Liver (tissue), 7 donors: ENCODE measurements at regions not wholly inside any gene's neighbourhood (a gene's known extent, or its start where the extent isn't known, plus 50 kb on each side); places are given as distances from the start of the nearest gene placed in this dataset.

Source experiments
- DNase-seq: peaks from one replicate; pipeline ENCODE4 v3.0.0-alpha.2; 2017; ENCODE audit warnings: low spot score
- H3K27ac ChIP-seq, 2 donors: one replicate each; pipeline ENCODE4 v1.7.0; 2013; ENCODE audit warnings: inconsistent platforms in 2 of 2, low read length in 2 of 2, control low read depth in 1 of 2, low read depth in 1 of 2, mild to moderate bottlenecking in 1 of 2
- H3K27me3 ChIP-seq, 4 donors: one replicate each; pipeline versions ENCODE4 v1.6.1 to v1.7.0; 2013; ENCODE audit warnings: low read length in 3 of 4, inconsistent platforms in 1 of 4, mild to moderate bottlenecking in 1 of 4, moderate library complexity in 1 of 4; ENCODE audit not compliant: control insufficient read depth in 4 of 4, insufficient read depth in 4 of 4
- H3K36me3 ChIP-seq, 4 donors: one replicate each; pipeline versions ENCODE4 v1.6.1 to v1.7.0; 2013; ENCODE audit warnings: low read length in 3 of 4, mild to moderate bottlenecking in 3 of 4, low read depth in 1 of 4, moderate library complexity in 1 of 4; ENCODE audit not compliant: control insufficient read depth in 4 of 4, insufficient read depth in 3 of 4
- H3K4me1 ChIP-seq, 4 donors: one replicate each; pipeline versions ENCODE4 v1.6.1 to v1.7.0; 2013; ENCODE audit warnings: low read length in 3 of 4, mild to moderate bottlenecking in 3 of 4, moderate library complexity in 1 of 4; ENCODE audit not compliant: control insufficient read depth in 4 of 4, insufficient read depth in 4 of 4
- H3K4me3 ChIP-seq, 3 donors: one replicate each; pipeline versions ENCODE4 v1.6.1 to v1.7.0; 2013; ENCODE audit warnings: low read length in 3 of 3, control low read depth in 1 of 3, low read depth in 1 of 3, mild to moderate bottlenecking in 1 of 3
- H3K9ac ChIP-seq, 2 donors: one replicate each; pipeline ENCODE4 v1.7.0; 2013; ENCODE audit warnings: low read length in 2 of 2, mild to moderate bottlenecking in 2 of 2, moderate library complexity in 2 of 2, control low read depth in 1 of 2, low read depth in 1 of 2
- H3K9me3 ChIP-seq, 4 donors: one replicate each; pipeline versions ENCODE4 v1.6.1 to v1.7.0; 2013; ENCODE audit warnings: low read length in 3 of 4; ENCODE audit not compliant: control insufficient read depth in 4 of 4
- EGR1 ChIP-seq, 2 donors: IDR thresholded peaks; 2 replicates each; pipeline ENCODE4 v1.6.1; 2016 to 2018; ENCODE audit warnings: antibody characterized with exemption in 2 of 2, low read depth in 2 of 2
- FOXA1 ChIP-seq: IDR thresholded peaks from 2 replicates; pipeline ENCODE4 v1.6.1; 2016; ENCODE audit warnings: antibody characterized with exemption
- FOXA2 ChIP-seq: IDR thresholded peaks from 2 replicates; pipeline ENCODE4 v1.6.1; 2016; ENCODE audit warnings: antibody characterized with exemption
- GABPA ChIP-seq, 2 donors: IDR thresholded peaks in 1 of 2; conservative IDR thresholded peaks in 1 of 2; 2 replicates each; pipeline ENCODE4 v1.6.1; 2016; ENCODE audit warnings: antibody characterized with exemption in 2 of 2, mild to moderate bottlenecking in 1 of 2, moderate library complexity in 1 of 2
- HNF4A ChIP-seq, 2 donors: conservative IDR thresholded peaks; 2 replicates each; pipeline ENCODE4 v1.6.1; 2016; ENCODE audit warnings: antibody characterized with exemption in 2 of 2, mild to moderate bottlenecking in 2 of 2
- HNF4G ChIP-seq: IDR thresholded peaks from 2 replicates; pipeline ENCODE4 v1.6.1; 2016; ENCODE audit warnings: antibody characterized with exemption
- JUND ChIP-seq, 2 donors: IDR thresholded peaks; 2 replicates each; pipeline ENCODE4 v1.6.1; 2016; ENCODE audit warnings: antibody characterized with exemption in 2 of 2
- NR2F2 ChIP-seq: IDR thresholded peaks from 2 replicates; pipeline ENCODE4 v1.6.1; 2016; ENCODE audit warnings: antibody characterized with exemption
- RAD21 ChIP-seq, 2 donors: IDR thresholded peaks; 2 replicates each; pipeline ENCODE4 v1.6.1; 2016; ENCODE audit warnings: antibody characterized with exemption in 2 of 2, mild to moderate bottlenecking in 2 of 2
- RXRA ChIP-seq, 2 donors: IDR thresholded peaks; 2 replicates each; pipeline ENCODE4 v1.6.1; 2017 to 2018; ENCODE audit warnings: antibody characterized with exemption in 2 of 2, mild to moderate bottlenecking in 1 of 2
- SP1 ChIP-seq: IDR thresholded peaks from 2 replicates; pipeline ENCODE4 v1.6.1; 2018; ENCODE audit warnings: antibody characterized with exemption, mild to moderate bottlenecking
- TAF1 ChIP-seq: conservative IDR thresholded peaks from 2 replicates; pipeline ENCODE4 v1.6.1; 2016; ENCODE audit warnings: antibody characterized with exemption, mild to moderate bottlenecking
- YY1 ChIP-seq: IDR thresholded peaks from 2 replicates; pipeline ENCODE4 v1.6.1; 2016; ENCODE audit warnings: antibody characterized with exemption, mild to moderate bottlenecking
- TF ChIP-seq, protein P1 (sequence below): IDR thresholded peaks from 2 replicates; pipeline ENCODE4 v1.6.1; 2016; ENCODE audit warnings: antibody characterized with exemption, mild to moderate bottlenecking
- TF ChIP-seq, protein P2 (sequence below): IDR thresholded peaks from 2 replicates; pipeline ENCODE4 v1.6.1; 2016; ENCODE audit warnings: antibody characterized with exemption
- TF ChIP-seq, protein P3 (sequence below): fragments of 150-350 bp; IDR thresholded peaks from 2 replicates; pipeline ENCODE4 v1.5.1; 2017; ENCODE audit warnings: improper control_type of control experiment, low read depth, low read length; ENCODE audit not compliant: missing input control
- TF ChIP-seq, protein P4 (sequence below): IDR thresholded peaks from 2 replicates; pipeline ENCODE4 v1.6.1; 2016; ENCODE audit warnings: antibody characterized with exemption
- TF ChIP-seq, protein P5 (sequence below): IDR thresholded peaks from 2 replicates; pipeline ENCODE4 v1.6.1; 2016; ENCODE audit warnings: antibody characterized with exemption
- donor health status: healthy.
- donor health status: healthy.
- donor health status: healthy.
- donor health status: healthy.

DNA sequence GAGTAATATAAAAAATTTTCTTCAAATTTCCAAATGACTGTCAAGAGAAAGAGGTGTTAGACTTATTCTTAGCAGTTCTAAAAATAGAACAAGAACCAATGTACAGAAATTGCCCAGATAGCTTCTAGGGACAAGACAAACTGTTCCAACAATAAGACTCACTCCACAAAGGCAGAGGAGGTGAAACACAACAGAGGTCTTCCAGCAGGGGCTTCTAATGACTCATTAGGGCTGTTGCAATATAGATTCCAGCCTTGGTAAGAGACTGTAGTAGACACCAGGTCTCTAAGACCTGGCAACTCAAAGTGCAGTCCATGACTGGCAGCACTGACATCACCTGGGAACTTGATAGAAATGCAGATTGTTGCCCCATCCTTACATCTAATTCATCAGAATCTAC is 134.6 kb upstream of the VLDLR start:
- Histone ChIP-seq H3K27ac (no peak overlapping the region), H3K4me1 (no peaks in the 10 kb centered on the region), H3K9me3 (no peaks in the 10 kb centered on the region), H3K4me3 (no peak overlapping the region), H3K27me3 (no peaks in the 10 kb centered on the region), H3K9ac (no peak overlapping the region), H3K36me3 (no peaks in the 10 kb centered on the region)
- DNase-seq: no peak
- no peak for TF ChIP-seq RXRA (IDR thresholded peaks at IDR 0.05)
- TF ChIP-seq, protein P1, sequence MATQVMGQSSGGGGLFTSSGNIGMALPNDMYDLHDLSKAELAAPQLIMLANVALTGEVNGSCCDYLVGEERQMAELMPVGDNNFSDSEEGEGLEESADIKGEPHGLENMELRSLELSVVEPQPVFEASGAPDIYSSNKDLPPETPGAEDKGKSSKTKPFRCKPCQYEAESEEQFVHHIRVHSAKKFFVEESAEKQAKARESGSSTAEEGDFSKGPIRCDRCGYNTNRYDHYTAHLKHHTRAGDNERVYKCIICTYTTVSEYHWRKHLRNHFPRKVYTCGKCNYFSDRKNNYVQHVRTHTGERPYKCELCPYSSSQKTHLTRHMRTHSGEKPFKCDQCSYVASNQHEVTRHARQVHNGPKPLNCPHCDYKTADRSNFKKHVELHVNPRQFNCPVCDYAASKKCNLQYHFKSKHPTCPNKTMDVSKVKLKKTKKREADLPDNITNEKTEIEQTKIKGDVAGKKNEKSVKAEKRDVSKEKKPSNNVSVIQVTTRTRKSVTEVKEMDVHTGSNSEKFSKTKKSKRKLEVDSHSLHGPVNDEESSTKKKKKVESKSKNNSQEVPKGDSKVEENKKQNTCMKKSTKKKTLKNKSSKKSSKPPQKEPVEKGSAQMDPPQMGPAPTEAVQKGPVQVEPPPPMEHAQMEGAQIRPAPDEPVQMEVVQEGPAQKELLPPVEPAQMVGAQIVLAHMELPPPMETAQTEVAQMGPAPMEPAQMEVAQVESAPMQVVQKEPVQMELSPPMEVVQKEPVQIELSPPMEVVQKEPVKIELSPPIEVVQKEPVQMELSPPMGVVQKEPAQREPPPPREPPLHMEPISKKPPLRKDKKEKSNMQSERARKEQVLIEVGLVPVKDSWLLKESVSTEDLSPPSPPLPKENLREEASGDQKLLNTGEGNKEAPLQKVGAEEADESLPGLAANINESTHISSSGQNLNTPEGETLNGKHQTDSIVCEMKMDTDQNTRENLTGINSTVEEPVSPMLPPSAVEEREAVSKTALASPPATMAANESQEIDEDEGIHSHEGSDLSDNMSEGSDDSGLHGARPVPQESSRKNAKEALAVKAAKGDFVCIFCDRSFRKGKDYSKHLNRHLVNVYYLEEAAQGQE: no peak
- no peak for TF ChIP-seq HNF4G
- TF ChIP-seq, protein P2, sequence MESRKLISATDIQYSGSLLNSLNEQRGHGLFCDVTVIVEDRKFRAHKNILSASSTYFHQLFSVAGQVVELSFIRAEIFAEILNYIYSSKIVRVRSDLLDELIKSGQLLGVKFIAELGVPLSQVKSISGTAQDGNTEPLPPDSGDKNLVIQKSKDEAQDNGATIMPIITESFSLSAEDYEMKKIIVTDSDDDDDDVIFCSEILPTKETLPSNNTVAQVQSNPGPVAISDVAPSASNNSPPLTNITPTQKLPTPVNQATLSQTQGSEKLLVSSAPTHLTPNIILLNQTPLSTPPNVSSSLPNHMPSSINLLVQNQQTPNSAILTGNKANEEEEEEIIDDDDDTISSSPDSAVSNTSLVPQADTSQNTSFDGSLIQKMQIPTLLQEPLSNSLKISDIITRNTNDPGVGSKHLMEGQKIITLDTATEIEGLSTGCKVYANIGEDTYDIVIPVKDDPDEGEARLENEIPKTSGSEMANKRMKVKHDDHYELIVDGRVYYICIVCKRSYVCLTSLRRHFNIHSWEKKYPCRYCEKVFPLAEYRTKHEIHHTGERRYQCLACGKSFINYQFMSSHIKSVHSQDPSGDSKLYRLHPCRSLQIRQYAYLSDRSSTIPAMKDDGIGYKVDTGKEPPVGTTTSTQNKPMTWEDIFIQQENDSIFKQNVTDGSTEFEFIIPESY: no peak
- no peak for TF ChIP-seq JUND (IDR thresholded peaks at IDR 0.05)
- no peak for TF ChIP-seq SP1
- TF ChIP-seq EGR1 (IDR thresholded peaks at IDR 0.05; ENCODE audit: low read depth in 2 of 2): no peak
- no peak for TF ChIP-seq NR2F2
- no peak for TF ChIP-seq YY1
- no peak for TF ChIP-seq GABPA (IDR thresholded peaks at IDR 0.05 in 1 of 2, conservative IDR thresholded peaks at IDR 0.05 in 1 of 2)
- TF ChIP-seq, protein P3, sequence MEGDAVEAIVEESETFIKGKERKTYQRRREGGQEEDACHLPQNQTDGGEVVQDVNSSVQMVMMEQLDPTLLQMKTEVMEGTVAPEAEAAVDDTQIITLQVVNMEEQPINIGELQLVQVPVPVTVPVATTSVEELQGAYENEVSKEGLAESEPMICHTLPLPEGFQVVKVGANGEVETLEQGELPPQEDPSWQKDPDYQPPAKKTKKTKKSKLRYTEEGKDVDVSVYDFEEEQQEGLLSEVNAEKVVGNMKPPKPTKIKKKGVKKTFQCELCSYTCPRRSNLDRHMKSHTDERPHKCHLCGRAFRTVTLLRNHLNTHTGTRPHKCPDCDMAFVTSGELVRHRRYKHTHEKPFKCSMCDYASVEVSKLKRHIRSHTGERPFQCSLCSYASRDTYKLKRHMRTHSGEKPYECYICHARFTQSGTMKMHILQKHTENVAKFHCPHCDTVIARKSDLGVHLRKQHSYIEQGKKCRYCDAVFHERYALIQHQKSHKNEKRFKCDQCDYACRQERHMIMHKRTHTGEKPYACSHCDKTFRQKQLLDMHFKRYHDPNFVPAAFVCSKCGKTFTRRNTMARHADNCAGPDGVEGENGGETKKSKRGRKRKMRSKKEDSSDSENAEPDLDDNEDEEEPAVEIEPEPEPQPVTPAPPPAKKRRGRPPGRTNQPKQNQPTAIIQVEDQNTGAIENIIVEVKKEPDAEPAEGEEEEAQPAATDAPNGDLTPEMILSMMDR: no peak
- no peak for TF ChIP-seq RAD21 (IDR thresholded peaks at IDR 0.05)
- no peak for TF ChIP-seq FOXA2
- TF ChIP-seq, protein P4, sequence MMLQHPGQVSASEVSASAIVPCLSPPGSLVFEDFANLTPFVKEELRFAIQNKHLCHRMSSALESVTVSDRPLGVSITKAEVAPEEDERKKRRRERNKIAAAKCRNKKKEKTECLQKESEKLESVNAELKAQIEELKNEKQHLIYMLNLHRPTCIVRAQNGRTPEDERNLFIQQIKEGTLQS: no peak
- TF ChIP-seq HNF4A (conservative IDR thresholded peaks at IDR 0.05): no peak
- TF ChIP-seq, protein P5, sequence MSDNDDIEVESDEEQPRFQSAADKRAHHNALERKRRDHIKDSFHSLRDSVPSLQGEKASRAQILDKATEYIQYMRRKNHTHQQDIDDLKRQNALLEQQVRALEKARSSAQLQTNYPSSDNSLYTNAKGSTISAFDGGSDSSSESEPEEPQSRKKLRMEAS: no peak
- no peak for TF ChIP-seq TAF1
- no peak for TF ChIP-seq FOXA1
